ENCODE measurements at regions not wholly inside any gene's neighbourhood (a gene's known extent, or its start where the extent isn't known, plus 50 kb on each side); places are given as distances from the start of the nearest gene placed in this dataset.

DNA sequence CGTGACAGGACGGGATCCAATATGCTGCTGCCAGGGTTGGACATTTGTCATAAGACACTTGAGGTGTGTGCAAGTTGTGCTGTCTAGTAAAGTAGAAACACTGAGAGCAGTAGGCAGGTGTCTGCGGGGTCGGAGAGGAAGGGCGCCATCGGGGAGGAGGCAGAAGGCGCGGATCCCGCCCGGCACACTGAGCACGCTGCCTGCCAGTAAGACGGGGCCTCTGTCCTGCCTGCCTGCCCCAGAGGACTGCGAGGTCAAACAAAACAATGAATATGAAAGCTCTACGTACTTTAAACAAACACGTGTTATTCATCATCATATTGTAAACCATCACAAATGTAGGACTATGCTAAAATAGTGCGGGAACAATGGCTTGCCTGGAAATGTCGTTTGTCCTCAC is 349.3 kb upstream of the SALL3 start:
- no peak overlapping the region for H3K4me3 ChIP-seq (ENCODE audit: low read length)
- H3K4me1 ChIP-seq (ENCODE audit: low read length): no peaks in the 10 kb centered on the region; the same call in 1 of the 2 replicates
- no peak overlapping the region for H2AFZ ChIP-seq (ENCODE audit: low read depth, low read length)
- no peaks in the 10 kb centered on the region for H3K27me3 ChIP-seq (ENCODE audit: low read depth, low read length)
- no peaks in the 10 kb centered on the region for H3K79me2 ChIP-seq (ENCODE audit: low read length)
- H3K36me3 ChIP-seq (replicated peaks; ENCODE audit: low read depth, low read length): no peaks in the 10 kb centered on the region
- no peaks in the 10 kb centered on the region for H3K9me3 ChIP-seq (ENCODE audit: insufficient read depth, low read length)
- H4K20me1 ChIP-seq (ENCODE audit: insufficient read depth, low read length): no peaks in the 10 kb centered on the region
- no peak overlapping the region for H3K9ac ChIP-seq (ENCODE audit: low read length)
- no peak overlapping the region for H3K27ac ChIP-seq (ENCODE audit: low read length)
- H3K4me2 ChIP-seq (ENCODE audit: low read length): no peak overlapping the region
- TF ChIP-seq CTCF (IDR thresholded peaks at IDR 0.05; ENCODE audit: low read depth, low read length): no peak
- no peak for TF ChIP-seq EZH2phosphoT487 (IDR thresholded peaks at IDR 0.05; ENCODE audit: low read depth)

GRCh38 chr18:78630981-78631510 is 348.6 kb upstream of the SALL3 start:
- Histone ChIP-seq H3K4me1 (ENCODE audit: low read length) (no peaks in the 10 kb centered on the region; the same call in 1 of the 2 replicates), H3K27me3 (ENCODE audit: low read depth, low read length) (no peaks in the 10 kb centered on the region), H3K36me3 (replicated peaks; ENCODE audit: low read depth, low read length) (no peaks in the 10 kb centered on the region)

DNA sequence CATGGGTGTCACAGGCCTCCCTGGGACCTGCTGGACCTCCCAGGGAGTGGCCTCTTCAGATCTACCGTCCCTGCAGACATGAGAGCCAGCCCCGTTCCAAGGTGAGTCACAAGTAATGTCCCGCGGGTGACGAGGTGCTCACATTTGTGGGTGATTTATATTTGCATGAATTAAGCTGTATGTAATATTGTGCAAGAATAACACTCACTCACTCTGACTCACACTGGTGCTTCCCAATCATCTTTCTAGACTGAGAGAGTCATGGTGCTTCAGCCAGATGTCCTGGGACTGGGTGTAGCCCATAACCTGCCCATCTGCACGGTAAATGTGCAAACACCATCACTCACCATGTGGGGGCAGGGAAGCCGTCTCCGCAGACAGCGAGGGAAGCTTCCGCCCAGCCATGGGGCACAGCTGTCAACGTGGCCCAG is 347.5 kb upstream of the SALL3 start:
- H3K4me1 ChIP-seq (ENCODE audit: low read length): no peaks in the 10 kb centered on the region
- no peak for TF ChIP-seq CTCF (IDR thresholded peaks at IDR 0.05; ENCODE audit: low read depth, low read length)
- TF ChIP-seq EZH2phosphoT487 (IDR thresholded peaks at IDR 0.05; ENCODE audit: low read depth): no peak

More at GRCh38 chr18:78630981-78631510, 348.6 kb upstream of the SALL3 start:
- Histone ChIP-seq H3K79me2 (ENCODE audit: low read length) (no peaks in the 10 kb centered on the region), H4K20me1 (ENCODE audit: insufficient read depth, low read length) (no peaks in the 10 kb centered on the region), H3K4me3 (ENCODE audit: low read length) (no peak overlapping the region), H3K27ac (ENCODE audit: low read length) (no peak overlapping the region), H3K4me2 (ENCODE audit: low read length) (no peak overlapping the region), H3K9me3 (ENCODE audit: insufficient read depth, low read length) (peaks cover 4% of the 10 kb centered on the region; the same call in 1 of the 2 replicates), H2AFZ (ENCODE audit: low read depth, low read length) (no peak overlapping the region), H3K9ac (ENCODE audit: low read length) (no peak overlapping the region)
- no peak for TF ChIP-seq EZH2phosphoT487 (IDR thresholded peaks at IDR 0.05; ENCODE audit: low read depth)
- no peak for TF ChIP-seq CTCF (IDR thresholded peaks at IDR 0.05; ENCODE audit: low read depth, low read length)

GRCh38 chr18:78634061-78634696 is 345.4 kb upstream of the SALL3 start:
- Histone ChIP-seq H3K27ac (ENCODE audit: low read length) (no peak overlapping the region), H3K79me2 (ENCODE audit: low read length) (no peaks in the 10 kb centered on the region), H3K27me3 (ENCODE audit: low read depth, low read length) (no peaks in the 10 kb centered on the region), H3K36me3 (replicated peaks; ENCODE audit: low read depth, low read length) (no peaks in the 10 kb centered on the region), H3K4me2 (ENCODE audit: low read length) (no peak overlapping the region), H3K4me3 (ENCODE audit: low read length) (no peak overlapping the region), H3K4me1 (ENCODE audit: low read length) (no peaks in the 10 kb centered on the region), H3K9ac (ENCODE audit: low read length) (no peak overlapping the region), H3K9me3 (ENCODE audit: insufficient read depth, low read length) (peaks cover 11% of the 10 kb centered on the region), H4K20me1 (ENCODE audit: insufficient read depth, low read length) (no peaks in the 10 kb centered on the region), H2AFZ (ENCODE audit: low read depth, low read length) (no peak overlapping the region)
- TF ChIP-seq EZH2phosphoT487 (IDR thresholded peaks at IDR 0.05; ENCODE audit: low read depth) (no peak), CTCF (IDR thresholded peaks at IDR 0.05; ENCODE audit: low read depth, low read length) (no peak)

More for the DNA sequence above, 347.5 kb upstream of the SALL3 start:
- Histone ChIP-seq H3K27ac (ENCODE audit: low read length) (no peak overlapping the region), H2AFZ (ENCODE audit: low read depth, low read length) (no peak overlapping the region), H3K36me3 (replicated peaks; ENCODE audit: low read depth, low read length) (no peaks in the 10 kb centered on the region), H4K20me1 (ENCODE audit: insufficient read depth, low read length) (no peaks in the 10 kb centered on the region), H3K9me3 (ENCODE audit: insufficient read depth, low read length) (peaks cover 11% of the 10 kb centered on the region), H3K79me2 (ENCODE audit: low read length) (no peaks in the 10 kb centered on the region), H3K4me2 (ENCODE audit: low read length) (no peak overlapping the region), H3K4me3 (ENCODE audit: low read length) (no peak overlapping the region), H3K27me3 (ENCODE audit: low read depth, low read length) (no peaks in the 10 kb centered on the region), H3K9ac (ENCODE audit: low read length) (no peak overlapping the region)
